ENCODE measurements at regions not wholly inside any gene's neighbourhood (a gene's known extent, or its start where the extent isn't known, plus 50 kb on each side); places are given as distances from the start of the nearest gene placed in this dataset.

DNA sequence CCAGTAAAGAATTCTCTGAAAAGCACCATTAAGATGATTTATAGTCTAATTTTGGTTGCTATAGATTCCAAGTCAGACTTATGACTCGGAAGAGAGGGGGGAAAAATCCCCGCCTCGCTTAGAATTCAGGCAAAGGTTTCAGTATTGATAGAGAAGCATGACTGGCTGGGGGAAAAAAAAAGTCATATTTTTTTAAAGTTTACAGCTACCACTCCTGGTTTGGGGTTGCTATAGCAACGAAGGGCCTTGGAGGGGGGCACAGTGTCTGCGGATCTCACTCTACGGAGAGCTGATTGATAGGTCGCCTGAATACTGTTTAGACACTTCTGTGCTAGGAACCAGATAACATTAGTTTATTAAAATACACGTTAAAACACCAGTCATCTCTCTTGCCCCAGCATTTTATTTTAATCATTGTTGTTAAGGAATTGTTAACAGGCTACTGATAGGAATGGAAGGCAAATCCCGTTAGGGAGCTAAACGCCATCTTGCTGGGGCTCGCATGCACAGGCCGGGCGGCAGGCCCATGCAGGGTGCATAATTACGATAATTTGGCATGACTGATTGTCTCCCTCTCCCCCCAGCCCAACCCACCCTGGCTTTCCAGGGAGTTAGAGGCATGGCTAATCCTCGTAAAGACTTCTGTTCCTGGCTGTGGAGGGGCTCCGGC, 380.0 kb upstream of the XYLT1 start:
- peaks cover 3% of the 10 kb centered on the region for H3K27me3 Mint-ChIP-seq
- DNase-seq (ENCODE audit: low spot score in 2 of 2): no peak

DNA sequence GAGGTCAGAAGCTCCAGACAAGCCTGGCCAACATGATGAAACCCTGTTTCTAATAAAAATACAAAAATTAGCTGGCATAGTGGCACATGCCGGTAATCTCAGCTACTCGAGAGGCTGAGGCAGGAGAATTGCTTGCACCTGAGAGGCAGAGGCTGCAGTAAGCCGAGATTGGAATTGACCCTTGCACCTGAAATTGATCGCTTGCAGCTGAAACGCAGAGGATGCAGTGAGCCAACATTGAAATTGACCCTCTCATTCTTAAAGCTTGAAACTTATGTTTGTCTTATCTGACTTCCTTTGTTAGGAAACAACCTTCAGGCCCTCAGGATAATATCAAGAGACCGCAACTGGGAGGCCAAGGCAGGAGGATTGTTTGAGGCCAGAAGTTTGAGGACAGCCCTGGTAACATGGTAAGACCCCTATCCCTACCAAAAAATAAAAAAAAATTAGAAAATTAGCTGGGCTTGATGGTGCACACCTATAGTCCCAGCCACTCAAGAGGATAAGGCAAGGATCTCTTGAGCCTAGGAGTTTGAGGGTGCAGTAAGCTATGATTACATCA, 376.6 kb upstream of the XYLT1 start:
- DNase-seq (ENCODE audit: low spot score in 2 of 2) (no peak), ATAC-seq (ENCODE audit: low read depth) (no peak)
- Mint-ChIP-seq H3K9me3 (no peaks in the 10 kb centered on the region), H3K27me3 (peaks cover 3% of the 10 kb centered on the region), H3K4me1 (no peaks in the 10 kb centered on the region), H3K27ac (no peak overlapping the region), H3K4me3 (no peak overlapping the region), H3K36me3 (no peaks in the 10 kb centered on the region)

More for the DNA sequence above, 380.0 kb upstream of the XYLT1 start:
- Mint-ChIP-seq H3K4me3 (no peak overlapping the region), H3K4me1 (no peaks in the 10 kb centered on the region), H3K36me3 (no peaks in the 10 kb centered on the region), H3K27ac (no peak overlapping the region), H3K9me3 (peaks cover 6% of the 10 kb centered on the region)
- ATAC-seq (ENCODE audit: low read depth): no peak

DNA sequence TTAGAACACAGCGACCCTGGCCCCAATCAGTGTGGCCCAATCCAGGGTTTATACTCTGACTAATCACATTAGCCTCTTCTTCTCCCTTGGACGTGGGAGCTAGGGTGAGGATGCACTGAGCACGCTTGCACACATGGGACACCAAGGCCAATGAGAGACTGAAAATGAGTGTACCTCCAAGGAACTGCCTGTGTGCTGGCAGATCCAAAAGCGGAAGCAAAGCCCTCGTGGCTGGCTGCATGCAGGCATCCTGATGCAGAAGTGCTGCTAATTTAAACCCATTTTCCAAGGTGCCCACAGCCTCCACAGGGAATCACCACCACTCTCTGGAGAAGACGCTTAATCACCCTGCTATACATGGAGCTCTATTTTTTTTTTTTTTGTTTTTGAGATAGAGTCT, 375.3 kb upstream of the XYLT1 start:
- H3K4me3 Mint-ChIP-seq: no peak overlapping the region
- H3K4me1 Mint-ChIP-seq: no peaks in the 10 kb centered on the region
- ATAC-seq (ENCODE audit: low read depth) (no peak), DNase-seq (ENCODE audit: low spot score in 2 of 2) (no peak)
- H3K27me3 Mint-ChIP-seq: peaks cover 8% of the 10 kb centered on the region
- no peak overlapping the region for H3K27ac Mint-ChIP-seq
- no peaks in the 10 kb centered on the region for H3K9me3 Mint-ChIP-seq
- peaks cover 3% of the 10 kb centered on the region for H3K36me3 Mint-ChIP-seq

DNA sequence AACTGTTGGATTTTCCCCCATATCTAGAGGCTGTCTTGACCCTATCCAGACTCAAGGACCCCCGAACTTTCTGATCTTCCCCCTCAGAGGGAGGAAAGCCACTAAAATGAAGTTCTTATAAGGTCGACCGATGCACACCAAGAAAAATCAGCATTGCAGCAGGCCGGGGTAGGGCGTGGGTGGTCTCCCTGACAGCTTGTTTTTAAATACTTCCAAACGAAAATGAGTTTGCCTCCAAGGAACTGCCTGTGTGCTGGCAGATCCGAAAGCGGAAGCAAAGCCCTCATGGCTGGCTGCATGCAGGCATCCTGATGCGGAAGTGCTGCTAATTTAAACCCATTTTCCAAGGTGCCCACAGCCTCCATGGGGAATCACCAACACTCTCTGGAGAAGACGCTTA, 374.3 kb upstream of the XYLT1 start:
- DNase-seq (ENCODE audit: low spot score in 2 of 2) (no peak), ATAC-seq (ENCODE audit: low read depth) (no peak)
- H3K27ac Mint-ChIP-seq: no peak overlapping the region
- H3K4me3 Mint-ChIP-seq: no peak overlapping the region
- no peaks in the 10 kb centered on the region for H3K4me1 Mint-ChIP-seq
- peaks cover 3% of the 10 kb centered on the region for H3K36me3 Mint-ChIP-seq
- H3K9me3 Mint-ChIP-seq: no peaks in the 10 kb centered on the region
- H3K27me3 Mint-ChIP-seq: peaks cover 11% of the 10 kb centered on the region

GRCh38 chr16:17843905-17844304, 373.1 kb upstream of the XYLT1 start:
- H3K4me1 Mint-ChIP-seq: no peaks in the 10 kb centered on the region
- H3K9me3 Mint-ChIP-seq: no peaks in the 10 kb centered on the region
- H3K4me3 Mint-ChIP-seq: no peak overlapping the region
- no peak overlapping the region for H3K27ac Mint-ChIP-seq
- H3K27me3 Mint-ChIP-seq: peaks cover 11% of the 10 kb centered on the region
- no peak for DNase-seq (ENCODE audit: low spot score in 2 of 2)
- H3K36me3 Mint-ChIP-seq: peaks cover 3% of the 10 kb centered on the region
- no peak for ATAC-seq (ENCODE audit: low read depth)

DNA sequence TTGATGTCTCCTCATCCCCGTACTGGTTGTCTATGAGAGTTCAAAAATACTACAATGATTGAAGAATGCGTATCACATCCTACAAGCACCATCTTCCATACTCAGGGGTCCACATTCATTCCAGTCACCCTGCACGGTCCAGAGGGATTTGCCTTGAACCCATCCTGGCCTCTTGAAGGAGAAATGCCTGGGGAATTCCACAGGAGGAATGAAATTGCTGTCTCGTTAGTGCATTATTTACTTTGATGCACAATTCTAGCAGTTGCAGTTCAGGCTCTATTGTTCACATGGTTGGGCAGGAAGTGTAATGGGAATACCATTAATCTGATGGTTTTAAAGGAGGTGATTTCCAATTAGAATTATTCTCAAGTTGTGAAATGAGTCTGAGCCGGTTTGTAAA, 369.1 kb upstream of the XYLT1 start:
- no peak for DNase-seq (ENCODE audit: low spot score in 2 of 2)
- H3K27ac Mint-ChIP-seq: no peak overlapping the region
- no peak overlapping the region for H3K4me3 Mint-ChIP-seq
- H3K27me3 Mint-ChIP-seq: peaks cover 9% of the 10 kb centered on the region
- peaks cover 3% of the 10 kb centered on the region for H3K36me3 Mint-ChIP-seq
- H3K4me1 Mint-ChIP-seq: no peaks in the 10 kb centered on the region
- H3K9me3 Mint-ChIP-seq: no peaks in the 10 kb centered on the region
- no peak for ATAC-seq (ENCODE audit: low read depth)

DNA sequence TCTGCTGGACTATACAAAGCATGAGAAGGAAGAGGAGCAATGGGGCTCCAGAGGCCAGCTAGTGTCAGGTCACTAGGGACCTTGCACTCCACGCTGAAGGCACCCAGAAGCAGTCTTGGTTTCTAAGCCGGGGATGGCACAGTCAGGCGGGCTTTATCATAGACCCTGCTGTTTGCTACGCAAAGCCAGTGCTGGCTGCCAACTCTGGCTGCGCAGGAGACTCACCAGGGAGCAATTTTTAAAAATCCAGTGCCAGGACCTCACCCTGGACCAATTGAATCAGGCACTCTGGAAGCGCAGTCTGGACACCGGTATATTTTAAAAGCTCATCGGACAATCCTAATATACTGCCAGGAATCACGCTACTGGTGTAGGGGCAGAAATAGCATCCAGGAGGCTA, 368.5 kb upstream of the XYLT1 start:
- ATAC-seq (ENCODE audit: low read depth) (no peak), DNase-seq (ENCODE audit: low spot score in 2 of 2) (no peak)
- Mint-ChIP-seq H3K4me3 (no peak overlapping the region), H3K9me3 (no peaks in the 10 kb centered on the region), H3K27me3 (peaks cover 11% of the 10 kb centered on the region), H3K27ac (no peak overlapping the region), H3K36me3 (peaks cover 3% of the 10 kb centered on the region), H3K4me1 (no peaks in the 10 kb centered on the region)

DNA sequence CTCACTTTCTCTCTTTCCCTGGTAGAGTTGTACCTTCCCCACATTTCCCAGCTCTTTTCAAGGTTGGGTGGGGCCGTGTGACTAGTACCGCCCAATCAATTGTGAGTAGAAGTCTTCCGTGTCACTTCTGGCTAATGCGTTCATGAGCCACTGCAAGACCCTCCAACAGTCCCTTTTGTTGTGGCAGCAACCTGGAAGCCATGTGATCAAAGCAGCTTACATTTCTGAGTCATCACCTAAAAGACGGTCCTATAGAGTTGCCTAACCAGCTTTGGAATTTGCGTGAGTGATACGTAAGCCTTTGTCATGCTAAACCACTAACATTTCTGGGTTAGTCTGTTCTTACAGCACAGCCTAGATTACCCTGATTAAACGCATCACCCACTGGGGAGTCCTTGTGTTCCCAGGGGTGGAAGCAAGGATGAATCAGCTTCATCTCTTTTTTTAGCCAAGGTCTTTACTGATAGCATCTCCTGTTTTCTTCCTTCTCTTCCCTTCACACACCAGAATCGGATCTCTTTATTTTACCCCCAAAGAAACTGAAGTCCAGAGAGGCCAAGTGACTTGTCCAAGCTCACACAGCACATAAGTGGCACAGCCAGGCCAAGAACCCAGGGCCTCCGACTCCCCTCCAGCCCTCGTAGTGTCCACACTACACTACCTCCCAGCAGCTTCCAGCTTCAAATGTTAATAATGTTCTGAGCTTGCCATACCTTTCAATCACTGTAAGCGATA, 366.3 kb upstream of the XYLT1 start:
- H3K9me3 Mint-ChIP-seq: no peaks in the 10 kb centered on the region
- peaks cover 11% of the 10 kb centered on the region for H3K27me3 Mint-ChIP-seq
- H3K4me1 Mint-ChIP-seq: no peaks in the 10 kb centered on the region
- no peak overlapping the region for H3K27ac Mint-ChIP-seq
- no peak for DNase-seq (ENCODE audit: low spot score in 2 of 2)
- no peak for ATAC-seq (ENCODE audit: low read depth)
- H3K36me3 Mint-ChIP-seq: peaks cover 3% of the 10 kb centered on the region
- no peak overlapping the region for H3K4me3 Mint-ChIP-seq

GRCh38 chr16:17835118-17835876, 364.5 kb upstream of the XYLT1 start:
- H3K4me3 Mint-ChIP-seq: no peak overlapping the region
- no peaks in the 10 kb centered on the region for H3K36me3 Mint-ChIP-seq
- ATAC-seq (ENCODE audit: low read depth): no peak
- no peak for DNase-seq (ENCODE audit: low spot score in 2 of 2)
- peaks cover 3% of the 10 kb centered on the region for H3K27me3 Mint-ChIP-seq
- no peaks in the 10 kb centered on the region for H3K9me3 Mint-ChIP-seq
- no peak overlapping the region for H3K27ac Mint-ChIP-seq
- H3K4me1 Mint-ChIP-seq: no peaks in the 10 kb centered on the region

DNA sequence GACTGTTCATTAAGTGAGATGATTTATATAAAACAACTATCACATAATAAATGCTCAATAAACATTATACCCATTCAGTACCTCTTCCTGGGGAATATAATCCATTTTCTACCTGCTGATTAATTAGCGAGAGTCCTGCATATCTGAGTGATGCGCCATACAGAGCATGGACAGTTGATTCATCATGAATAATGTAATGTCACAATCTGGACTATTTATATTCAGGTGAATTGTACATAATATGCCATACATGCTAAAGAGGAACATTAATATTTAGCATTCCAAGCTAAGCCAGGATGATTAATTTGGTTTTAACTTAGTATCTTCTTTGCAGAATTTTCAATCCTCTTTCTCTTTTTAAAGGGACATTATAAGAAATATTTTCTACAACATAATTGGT, 362.0 kb upstream of the XYLT1 start:
- no peak overlapping the region for H3K4me3 Mint-ChIP-seq
- no peaks in the 10 kb centered on the region for H3K4me1 Mint-ChIP-seq
- DNase-seq (ENCODE audit: low spot score in 2 of 2): no peak
- H3K9me3 Mint-ChIP-seq: no peaks in the 10 kb centered on the region
- H3K27me3 Mint-ChIP-seq: peaks cover 2% of the 10 kb centered on the region
- no peak overlapping the region for H3K27ac Mint-ChIP-seq
- H3K36me3 Mint-ChIP-seq: no peaks in the 10 kb centered on the region
- no peak for ATAC-seq (ENCODE audit: low read depth)

DNA sequence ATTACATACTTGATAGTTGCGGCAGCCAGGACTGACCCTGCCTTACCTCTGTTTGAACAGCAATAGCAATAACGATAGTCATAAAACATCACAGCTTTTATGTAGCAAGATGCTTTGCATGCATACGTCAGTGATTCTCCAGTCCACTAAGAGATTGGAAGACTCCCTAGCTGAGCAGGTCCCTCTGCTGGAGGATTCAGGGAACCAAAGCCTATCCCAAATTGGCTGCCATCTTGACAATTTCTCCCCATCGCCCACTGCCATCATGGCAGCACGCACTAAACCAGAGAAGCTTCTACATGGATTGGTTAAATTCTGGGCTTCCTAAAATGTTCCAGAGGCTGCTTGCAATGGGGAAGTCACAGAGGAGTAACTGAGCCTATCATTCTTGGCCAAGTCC, 360.6 kb upstream of the XYLT1 start:
- DNase-seq (ENCODE audit: low spot score in 2 of 2) (no peak), ATAC-seq (ENCODE audit: low read depth) (no peak)
- Mint-ChIP-seq H3K4me3 (no peak overlapping the region), H3K27ac (no peak overlapping the region), H3K36me3 (no peaks in the 10 kb centered on the region), H3K9me3 (no peaks in the 10 kb centered on the region), H3K4me1 (no peaks in the 10 kb centered on the region), H3K27me3 (peaks cover 2% of the 10 kb centered on the region)

DNA sequence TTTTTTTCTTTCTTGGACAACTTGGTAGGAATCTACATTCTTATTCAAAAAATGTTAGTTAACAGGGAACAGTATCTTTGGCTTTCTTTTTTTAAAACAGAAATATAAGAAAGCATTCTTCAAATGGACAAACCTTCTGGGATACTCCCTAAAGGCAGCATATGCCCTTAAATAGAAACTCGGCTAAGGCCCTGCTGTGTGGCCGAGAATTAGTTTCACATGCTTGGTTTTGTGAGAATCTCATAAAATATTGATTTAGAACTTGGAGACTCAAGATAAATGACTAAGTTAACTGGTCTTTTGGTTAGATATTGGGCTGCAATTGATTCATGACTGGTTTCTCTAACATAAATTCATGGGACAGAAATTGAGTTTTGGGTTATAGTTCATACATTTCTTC, 359.9 kb upstream of the XYLT1 start:
- DNase-seq (ENCODE audit: low spot score in 2 of 2) (no peak), ATAC-seq (ENCODE audit: low read depth) (no peak)
- no peaks in the 10 kb centered on the region for H3K36me3 Mint-ChIP-seq
- H3K4me3 Mint-ChIP-seq: no peak overlapping the region
- no peak overlapping the region for H3K27ac Mint-ChIP-seq
- H3K4me1 Mint-ChIP-seq: no peaks in the 10 kb centered on the region
- H3K27me3 Mint-ChIP-seq: peaks cover 2% of the 10 kb centered on the region
- H3K9me3 Mint-ChIP-seq: no peaks in the 10 kb centered on the region

DNA sequence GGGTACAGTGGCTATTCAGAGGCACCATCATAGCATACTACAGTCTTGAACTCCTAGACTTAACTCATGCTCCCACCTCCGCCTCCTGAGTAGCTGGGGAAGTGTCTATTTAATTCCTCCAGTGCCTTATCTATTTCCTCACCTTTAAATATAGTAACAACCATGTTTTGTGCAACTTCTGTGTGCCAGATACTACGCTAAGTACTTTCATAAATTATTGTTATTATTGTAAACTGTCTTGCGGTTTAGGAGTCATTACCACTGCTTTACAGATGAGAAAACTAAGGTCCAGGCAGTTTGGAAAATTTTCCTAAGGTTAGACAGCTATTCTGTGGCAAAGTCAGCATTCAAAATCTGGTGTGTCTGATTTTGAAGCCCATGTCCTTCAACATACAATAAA, 359.1 kb upstream of the XYLT1 start:
- DNase-seq (ENCODE audit: low spot score in 2 of 2) (no peak), ATAC-seq (ENCODE audit: low read depth) (no peak)
- H3K36me3 Mint-ChIP-seq: no peaks in the 10 kb centered on the region
- no peaks in the 10 kb centered on the region for H3K9me3 Mint-ChIP-seq
- H3K4me1 Mint-ChIP-seq: no peaks in the 10 kb centered on the region
- H3K27ac Mint-ChIP-seq: no peak overlapping the region
- H3K27me3 Mint-ChIP-seq: peaks cover 2% of the 10 kb centered on the region
- no peak overlapping the region for H3K4me3 Mint-ChIP-seq

DNA sequence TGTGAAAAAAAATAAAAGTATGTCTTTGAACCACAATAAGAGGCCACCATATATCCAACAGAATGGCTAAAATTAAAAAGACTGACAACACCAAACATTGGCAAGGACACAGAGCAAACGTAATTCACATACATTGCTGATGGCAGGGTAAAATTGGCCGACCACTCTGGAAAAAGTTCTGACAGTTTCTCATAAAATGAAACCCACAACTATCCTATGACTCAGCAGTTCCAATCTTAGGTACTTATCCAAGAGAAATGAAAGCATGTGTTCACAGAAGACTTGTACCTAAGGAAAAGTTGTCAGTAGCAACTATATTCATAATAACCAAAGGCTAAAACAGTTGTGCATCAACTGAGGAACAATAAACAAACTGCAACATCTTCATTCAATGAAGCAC, 357.3 kb upstream of the XYLT1 start:
- no peak for DNase-seq (ENCODE audit: low spot score in 2 of 2)
- H3K4me1 Mint-ChIP-seq: no peaks in the 10 kb centered on the region
- no peak for ATAC-seq (ENCODE audit: low read depth)
- peaks cover 4% of the 10 kb centered on the region for H3K27me3 Mint-ChIP-seq
- H3K9me3 Mint-ChIP-seq: no peaks in the 10 kb centered on the region
- no peak overlapping the region for H3K27ac Mint-ChIP-seq
- no peak overlapping the region for H3K4me3 Mint-ChIP-seq
- no peaks in the 10 kb centered on the region for H3K36me3 Mint-ChIP-seq

All from memory B cell (primary cell).